ENCODE measurements at regions not wholly inside any gene's neighbourhood (a gene's known extent, or its start where the extent isn't known, plus 50 kb on each side); places are given as distances from the start of the nearest gene placed in this dataset.

DNA sequence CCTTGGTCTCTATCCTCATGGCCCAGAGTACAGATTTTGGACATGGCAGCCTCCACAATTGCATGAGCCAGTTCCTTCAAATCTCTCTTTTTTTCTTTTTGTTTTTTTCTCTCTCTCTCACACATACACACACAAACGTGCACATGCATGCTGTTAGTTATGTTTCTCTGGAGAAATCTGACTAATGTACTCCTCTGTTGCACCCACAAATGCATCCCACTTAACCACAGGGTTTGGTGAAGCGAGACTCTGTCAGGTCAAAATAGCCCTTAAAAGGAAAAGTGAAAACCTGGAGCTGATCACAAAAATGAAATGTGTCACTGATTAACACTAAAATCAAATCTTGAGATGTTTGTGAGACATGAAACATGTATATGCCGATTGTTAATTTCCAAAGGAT, 374.6 kb upstream of the ARGLU1 start:
- no TSS peak for BruUV-seq (replicated peaks)
- Histone ChIP-seq H3K9me3 (ENCODE audit: low read length) (no peaks in the 10 kb centered on the region), H3K4me3 (ENCODE audit: low read length) (no peak overlapping the region), H3K27me3 (ENCODE audit: low read length) (peaks cover 30% of the 10 kb centered on the region), H4K20me1 (ENCODE audit: low read length) (no peaks in the 10 kb centered on the region), H3K36me3 (ENCODE audit: low read depth, low read length) (no peaks in the 10 kb centered on the region), H3K9me2 (replicated peaks; ENCODE audit: low read length) (no peaks in the 10 kb centered on the region), H3K27ac (ENCODE audit: low read length) (no peak overlapping the region), H3K79me2 (ENCODE audit: low read length) (no peaks in the 10 kb centered on the region), H3K9ac (ENCODE audit: low read length) (no peak overlapping the region), H3F3A (ENCODE audit: low read length, unreplicated experiment) (no peaks in the 10 kb centered on the region), H3K4me2 (ENCODE audit: low read length) (no peak overlapping the region), H2AFZ (ENCODE audit: low read length) (no peak overlapping the region), H3K4me1 (ENCODE audit: insufficient read depth, low read length) (no peaks in the 10 kb centered on the region)
- no peak for DNase-seq
- ChIA-PET POLR2A (ENCODE audit: unreplicated experiment) (no interaction called here), CTCF (no interaction called here)
- TF ChIP-seq, protein P1, sequence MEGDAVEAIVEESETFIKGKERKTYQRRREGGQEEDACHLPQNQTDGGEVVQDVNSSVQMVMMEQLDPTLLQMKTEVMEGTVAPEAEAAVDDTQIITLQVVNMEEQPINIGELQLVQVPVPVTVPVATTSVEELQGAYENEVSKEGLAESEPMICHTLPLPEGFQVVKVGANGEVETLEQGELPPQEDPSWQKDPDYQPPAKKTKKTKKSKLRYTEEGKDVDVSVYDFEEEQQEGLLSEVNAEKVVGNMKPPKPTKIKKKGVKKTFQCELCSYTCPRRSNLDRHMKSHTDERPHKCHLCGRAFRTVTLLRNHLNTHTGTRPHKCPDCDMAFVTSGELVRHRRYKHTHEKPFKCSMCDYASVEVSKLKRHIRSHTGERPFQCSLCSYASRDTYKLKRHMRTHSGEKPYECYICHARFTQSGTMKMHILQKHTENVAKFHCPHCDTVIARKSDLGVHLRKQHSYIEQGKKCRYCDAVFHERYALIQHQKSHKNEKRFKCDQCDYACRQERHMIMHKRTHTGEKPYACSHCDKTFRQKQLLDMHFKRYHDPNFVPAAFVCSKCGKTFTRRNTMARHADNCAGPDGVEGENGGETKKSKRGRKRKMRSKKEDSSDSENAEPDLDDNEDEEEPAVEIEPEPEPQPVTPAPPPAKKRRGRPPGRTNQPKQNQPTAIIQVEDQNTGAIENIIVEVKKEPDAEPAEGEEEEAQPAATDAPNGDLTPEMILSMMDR (conservative IDR thresholded peaks at IDR 0.05; ENCODE audit: low read depth, low read length), result no peak
- TF ChIP-seq EZH2 (IDR thresholded peaks at IDR 0.05; ENCODE audit: low read length, unreplicated experiment), result no peak
- no peak for TF ChIP-seq EZH2phosphoT487 (IDR thresholded peaks at IDR 0.05; ENCODE audit: borderline replicate concordance, low read length)
- intact Hi-C loops (cut with micrococcal nuclease), result no loop called here
- no peak for ATAC-seq

DNA sequence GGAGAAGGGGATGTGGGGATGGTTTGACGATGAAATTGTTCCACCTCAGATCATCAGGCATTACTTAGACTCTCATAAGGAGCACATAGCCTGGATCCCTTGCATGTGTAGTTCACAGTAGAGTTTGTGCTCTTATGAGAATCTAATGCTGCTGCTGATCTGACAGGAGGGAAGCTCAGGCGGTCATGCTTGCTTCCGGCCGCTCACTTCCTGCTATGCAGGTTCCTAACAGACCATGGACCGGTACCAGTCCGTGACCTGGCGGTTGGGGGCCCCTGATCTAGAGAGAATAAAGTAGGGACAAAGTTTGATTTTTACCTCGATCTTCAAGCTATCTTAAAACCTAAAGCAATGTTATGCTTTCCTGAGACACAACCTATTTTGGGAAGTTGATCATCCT, 373.8 kb upstream of the ARGLU1 start:
- no peaks in the 10 kb centered on the region for H3K9me3 ChIP-seq (ENCODE audit: low read length)
- no peaks in the 10 kb centered on the region for H3K9me2 ChIP-seq (replicated peaks; ENCODE audit: low read length)
- ATAC-seq (no peak), DNase-seq (no peak)
- CTCF ChIA-PET, result no interaction called here
- no peak overlapping the region for H3K4me2 ChIP-seq (ENCODE audit: low read length)
- H2AFZ ChIP-seq (ENCODE audit: low read length), result no peak overlapping the region
- intact Hi-C loops (cut with micrococcal nuclease), result no loop called here
- peaks cover 34% of the 10 kb centered on the region for H3K27me3 ChIP-seq (ENCODE audit: low read length)
- no peak overlapping the region for H3K9ac ChIP-seq (ENCODE audit: low read length)
- no peaks in the 10 kb centered on the region for H3K79me2 ChIP-seq (ENCODE audit: low read length)
- no peaks in the 10 kb centered on the region for H3F3A ChIP-seq (ENCODE audit: low read length, unreplicated experiment)
- TF ChIP-seq, protein P1 (conservative IDR thresholded peaks at IDR 0.05; ENCODE audit: low read depth, low read length), result no peak
- no peak for TF ChIP-seq EZH2phosphoT487 (IDR thresholded peaks at IDR 0.05; ENCODE audit: borderline replicate concordance, low read length)
- no peak overlapping the region for H3K4me3 ChIP-seq (ENCODE audit: low read length)
- no TSS peak for BruUV-seq (replicated peaks)
- no peaks in the 10 kb centered on the region for H3K4me1 ChIP-seq (ENCODE audit: insufficient read depth, low read length)
- H3K36me3 ChIP-seq (ENCODE audit: low read depth, low read length), result no peaks in the 10 kb centered on the region
- POLR2A ChIA-PET (ENCODE audit: unreplicated experiment), result no interaction called here
- no peak overlapping the region for H3K27ac ChIP-seq (ENCODE audit: low read length)
- no peaks in the 10 kb centered on the region for H4K20me1 ChIP-seq (ENCODE audit: low read length)

DNA sequence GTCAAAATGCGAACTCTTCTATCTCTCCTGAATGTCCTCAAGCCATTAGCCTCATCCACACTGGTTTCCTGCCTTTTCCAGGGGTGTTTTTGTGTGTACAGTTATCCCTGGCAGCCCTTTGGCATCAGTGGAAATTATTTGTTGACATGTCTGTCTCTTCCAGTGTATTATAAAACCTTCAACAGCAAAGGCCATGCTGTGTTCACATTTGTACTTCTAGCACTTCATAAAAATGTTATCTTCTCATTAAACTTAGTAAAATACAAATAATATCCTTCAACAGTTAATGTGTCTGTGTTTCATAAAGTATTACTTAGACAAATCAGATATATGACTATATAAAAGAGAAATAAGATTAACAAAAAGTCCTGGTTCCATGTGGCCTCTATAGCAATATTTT, 359.5 kb upstream of the ARGLU1 start:
- intact Hi-C loops (cut with micrococcal nuclease), result no loop called here
- no peaks in the 10 kb centered on the region for H3K9me2 ChIP-seq (replicated peaks; ENCODE audit: low read length)
- no peak for DNase-seq
- H3K27me3 ChIP-seq (ENCODE audit: low read length), result peaks cover 27% of the 10 kb centered on the region
- POLR2A ChIA-PET (ENCODE audit: unreplicated experiment), result no interaction called here
- H3K36me3 ChIP-seq (ENCODE audit: low read depth, low read length), result no peaks in the 10 kb centered on the region
- H3K4me2 ChIP-seq (ENCODE audit: low read length), result no peak overlapping the region
- no peaks in the 10 kb centered on the region for H4K20me1 ChIP-seq (ENCODE audit: low read length)
- H3K9me3 ChIP-seq (ENCODE audit: low read length), result no peaks in the 10 kb centered on the region
- BruUV-seq (replicated peaks), result no TSS peak
- no peaks in the 10 kb centered on the region for H3K79me2 ChIP-seq (ENCODE audit: low read length)
- no peaks in the 10 kb centered on the region for H3K4me1 ChIP-seq (ENCODE audit: insufficient read depth, low read length)
- no peaks in the 10 kb centered on the region for H3F3A ChIP-seq (ENCODE audit: low read length, unreplicated experiment)
- no peak for ATAC-seq
- H2AFZ ChIP-seq (ENCODE audit: low read length), result no peak overlapping the region
- CTCF ChIA-PET, result no interaction called here
- no peak for TF ChIP-seq EZH2 (IDR thresholded peaks at IDR 0.05; ENCODE audit: low read length, unreplicated experiment)
- TF ChIP-seq EZH2phosphoT487 (IDR thresholded peaks at IDR 0.05; ENCODE audit: borderline replicate concordance, low read length), result no peak
- TF ChIP-seq, protein P1 (conservative IDR thresholded peaks at IDR 0.05; ENCODE audit: low read depth, low read length), result no peak
- no peak overlapping the region for H3K27ac ChIP-seq (ENCODE audit: low read length)
- no peak overlapping the region for H3K4me3 ChIP-seq (ENCODE audit: low read length)
- no peak overlapping the region for H3K9ac ChIP-seq (ENCODE audit: low read length)

Measured in PC-3 (cell line).